ENCODE measurements at regions not wholly inside any gene's neighbourhood (a gene's known extent, or its start where the extent isn't known, plus 50 kb on each side); places are given as distances from the start of the nearest gene placed in this dataset.
A peak's percentile ranks its signal among the peaks of the same experiment; 100 is the strongest.

GRCh38 chr20:59451641-59452040 lies 151.2 kb downstream of the EDN3 start:
- no peak for DNase-seq (ENCODE audit: low spot score in 2 of 2)
- H3K36me3 ChIP-seq = no peaks in the 10 kb centered on the region
- H3K27ac ChIP-seq = no peak overlapping the region
- H3K4me1 ChIP-seq = peaks cover 0 to 7% (median 0%) of the 10 kb centered on the region in 4 donors
- 65 to 68% methylated on average over 4 of the region's 4 CpGs for WGBS, 2 donors
- TF ChIP-seq CTCF (IDR thresholded peaks at IDR 0.05) = no peak
- no peak for TF ChIP-seq EP300 (IDR thresholded peaks at IDR 0.05)
- TF ChIP-seq POLR2A (IDR thresholded peaks at IDR 0.05) = no peak
- H3K9me3 ChIP-seq = no peaks in the 10 kb centered on the region
- no peak overlapping the region for H3K4me3 ChIP-seq
- H3K27me3 ChIP-seq = peaks cover 0 to 28% of the 10 kb centered on the region in 2 donors

- peaks cover 0 to 20% of the 10 kb centered on the region in 2 donors for H3K27me3 ChIP-seq
- no peak overlapping the region for H3K27ac ChIP-seq
- WGBS, 2 donors = 77 to 82% methylated on average over 13 of the region's 13 CpGs
- DNase-seq (ENCODE audit: low spot score in 2 of 2) = no peak
- H3K9me3 ChIP-seq = no peaks in the 10 kb centered on the region
- H3K4me3 ChIP-seq = no peak overlapping the region
- peaks cover 0 to 7% (median 0%) of the 10 kb centered on the region in 4 donors for H3K4me1 ChIP-seq
- no peaks in the 10 kb centered on the region for H3K36me3 ChIP-seq
- TF ChIP-seq EP300 (IDR thresholded peaks at IDR 0.05) = no peak
- no peak for TF ChIP-seq POLR2A (IDR thresholded peaks at IDR 0.05)
- TF ChIP-seq CTCF (IDR thresholded peaks at IDR 0.05) = no peak
Observed at GRCh38 chr20:59452856-59453255, 151.5 kb upstream of the PHACTR3 start.

- DNase-seq (ENCODE audit: low spot score in 2 of 2) = no peak
- Histone ChIP-seq H3K9me3 (peaks cover 0 to 5% (median 0%) of the 10 kb centered on the region in 4 donors), H3K27ac (no peak overlapping the region), H3K4me3 (no peak overlapping the region), H3K36me3 (no peaks in the 10 kb centered on the region), H3K27me3 (peaks cover 0 to 11% of the 10 kb centered on the region in 2 donors), H3K4me1 (peaks cover 0 to 7% (median 0%) of the 10 kb centered on the region in 4 donors)
- WGBS, 2 donors = 79 to 81% methylated on average over 15 of the region's 15 CpGs
- TF ChIP-seq EP300 (IDR thresholded peaks at IDR 0.05) (no peak), POLR2A (IDR thresholded peaks at IDR 0.05) (no peak), CTCF (IDR thresholded peaks at IDR 0.05) (no peak)
Observed at GRCh38 chr20:59453759-59454560, 150.4 kb upstream of the PHACTR3 start.

- Histone ChIP-seq H3K27me3 (peaks cover 0 to 7% of the 10 kb centered on the region in 2 donors), H3K4me1 (peaks cover 0 to 7% (median 0%) of the 10 kb centered on the region in 4 donors), H3K9me3 (peaks cover 0 to 12% (median 0%) of the 10 kb centered on the region in 4 donors), H3K27ac (no peak overlapping the region), H3K36me3 (no peaks in the 10 kb centered on the region), H3K4me3 (no peak overlapping the region)
- WGBS, 2 donors = 20 to 39% methylated on average over 8 of the region's 8 CpGs
- DNase-seq (ENCODE audit: low spot score in 2 of 2) = no peak
- TF ChIP-seq EP300 (IDR thresholded peaks at IDR 0.05) = no peak
- peak; percentile 26 to 67 (median 40) for TF ChIP-seq CTCF (IDR thresholded peaks at IDR 0.05)
- no peak for TF ChIP-seq POLR2A (IDR thresholded peaks at IDR 0.05)
Observed at GRCh38 chr20:59455402-59456341, 148.7 kb upstream of the PHACTR3 start.

Measured in tibial nerve (tissue), 4 donors.